DMS53 treated with DMSO at 0.1 percent for 48 hours (cell line): ENCODE measurements at regions not wholly inside any gene's neighbourhood (a gene's known extent, or its start where the extent isn't known, plus 50 kb on each side); places are given as distances from the start of the nearest gene placed in this dataset.
A peak's percentile ranks its signal among the peaks of the same experiment; 100 is the strongest.

ENCODE experiments used
- DNase-seq: peaks from one replicate; lab custom pipeline; 2025; ENCODE audit not compliant: unreplicated experiment; lab: John Stamatoyannopoulos, UW

DNA sequence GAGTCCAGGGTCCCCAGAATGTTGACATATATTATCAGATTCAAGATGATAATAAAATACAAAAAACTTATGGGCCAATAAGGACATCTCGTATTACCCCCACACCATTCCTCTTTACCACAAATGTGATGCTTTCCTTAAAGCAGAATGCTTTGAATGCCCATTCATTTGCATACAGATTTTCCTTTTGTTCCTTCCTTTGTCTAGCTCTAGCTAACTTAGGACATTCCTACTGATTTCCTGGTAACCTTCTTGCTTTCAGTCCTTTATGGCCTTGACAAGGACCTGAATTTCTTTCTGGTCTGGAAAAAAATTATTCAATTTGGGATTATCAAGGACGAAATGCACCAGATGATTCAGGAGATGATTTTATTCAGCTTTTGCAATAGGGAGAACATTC is 304.0 kb downstream of the TMEM114 start:
- DNase-seq = no peak

- no peak for DNase-seq
These were observed 307.1 kb downstream of the TMEM114 start for GRCh38 chr16:8283195-8283594.

- no peak for DNase-seq
These were observed 312.2 kb downstream of the TMEM114 start for GRCh38 chr16:8278031-8278580.

- no peak for DNase-seq
These were observed 319.0 kb downstream of the TMEM114 start for GRCh38 chr16:8271344-8271743.

DNA sequence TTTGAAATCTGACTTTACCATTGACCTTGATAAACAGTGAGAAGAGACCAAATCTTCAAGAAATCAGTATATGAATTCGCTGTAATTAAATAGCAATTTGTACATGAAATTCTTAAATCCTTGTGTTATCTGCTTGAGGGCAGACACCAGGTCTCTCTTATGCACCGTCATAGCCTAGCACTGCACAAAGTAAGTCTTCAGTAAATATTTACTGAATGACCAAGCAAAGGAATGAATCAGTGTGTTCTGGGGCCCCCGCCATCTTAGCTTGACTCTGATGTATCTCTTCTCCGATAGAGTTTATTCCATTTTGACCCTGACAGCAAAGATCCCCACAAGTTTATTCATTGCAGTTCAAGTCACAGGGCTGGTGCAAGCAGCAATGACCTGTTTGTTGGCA is 328.0 kb downstream of the TMEM114 start:
- DNase-seq = peak; percentile 8

DNA sequence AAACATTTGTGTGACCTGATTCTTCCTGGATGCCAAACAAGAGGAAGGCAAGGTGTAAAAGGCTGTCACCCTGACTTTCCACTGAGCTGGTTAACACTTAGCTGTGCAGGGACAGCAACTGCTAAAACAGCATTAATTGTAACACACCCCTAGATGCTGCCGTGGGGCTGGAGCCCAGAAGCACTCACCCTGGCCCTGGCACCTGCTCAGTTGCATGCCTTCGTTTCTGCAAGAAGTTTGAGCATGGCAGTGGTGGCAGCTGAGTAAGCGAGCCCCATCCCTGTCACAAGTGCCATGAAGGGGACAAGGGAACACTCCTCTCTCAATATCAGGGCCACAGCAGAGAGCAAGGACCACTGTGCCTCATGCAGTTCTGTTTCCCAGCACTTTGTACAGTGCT is 330.2 kb downstream of the TMEM114 start:
- DNase-seq = no peak

- DNase-seq = no peak
These were observed 331.8 kb downstream of the TMEM114 start for GRCh38 chr16:8258523-8258922.

GRCh38 chr16:8257561-8257960 is 332.8 kb downstream of the TMEM114 start:
- DNase-seq = no peak

- no peak for DNase-seq
These were observed 335.9 kb downstream of the TMEM114 start for GRCh38 chr16:8254405-8254804.

GRCh38 chr16:8253718-8254117 is 336.6 kb downstream of the TMEM114 start:
- DNase-seq = no peak

GRCh38 chr16:8251727-8252126 is 338.6 kb downstream of the TMEM114 start:
- no peak for DNase-seq

DNA sequence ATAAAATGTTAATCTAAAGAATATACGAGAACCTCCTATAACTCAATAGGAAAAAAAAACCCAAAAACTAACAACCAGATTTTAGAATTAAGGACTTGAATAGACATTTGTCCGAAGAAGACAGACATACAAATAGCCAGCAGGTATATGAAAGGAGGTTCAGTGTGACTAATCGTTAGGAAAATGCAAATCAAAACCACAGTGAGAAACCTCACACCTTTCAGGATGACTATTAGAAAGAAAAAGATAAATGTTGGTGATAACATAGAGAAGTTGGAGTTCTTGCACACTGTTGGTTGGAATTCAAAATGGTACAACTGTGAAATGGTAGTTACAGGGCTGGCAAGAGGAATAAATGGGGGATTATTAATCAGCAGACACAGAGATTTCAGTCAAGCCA is 339.0 kb downstream of the TMEM114 start:
- no peak for DNase-seq

GRCh38 chr16:8247993-8248392 is 342.3 kb downstream of the TMEM114 start:
- DNase-seq = no peak

DNA sequence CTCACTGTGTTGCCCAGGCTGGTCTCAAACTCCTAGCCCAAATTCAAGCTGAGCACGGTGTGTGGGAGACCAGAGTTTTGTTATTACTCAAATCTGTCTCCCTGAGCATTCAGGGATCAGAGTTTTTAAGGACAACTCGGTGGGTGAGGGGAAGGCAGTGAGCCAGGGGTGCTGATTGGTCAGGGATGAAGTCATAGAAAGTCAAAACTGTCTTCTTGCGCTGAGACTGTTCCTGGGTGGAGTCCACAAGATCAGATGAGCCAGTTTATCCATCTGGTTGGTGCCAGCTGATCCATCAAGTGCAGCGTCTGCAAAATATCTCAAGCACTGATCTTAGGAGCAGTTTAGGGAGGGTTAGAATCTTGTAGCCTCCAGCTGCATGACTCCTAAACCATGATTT is 346.3 kb downstream of the TMEM114 start:
- no peak for DNase-seq

DNA sequence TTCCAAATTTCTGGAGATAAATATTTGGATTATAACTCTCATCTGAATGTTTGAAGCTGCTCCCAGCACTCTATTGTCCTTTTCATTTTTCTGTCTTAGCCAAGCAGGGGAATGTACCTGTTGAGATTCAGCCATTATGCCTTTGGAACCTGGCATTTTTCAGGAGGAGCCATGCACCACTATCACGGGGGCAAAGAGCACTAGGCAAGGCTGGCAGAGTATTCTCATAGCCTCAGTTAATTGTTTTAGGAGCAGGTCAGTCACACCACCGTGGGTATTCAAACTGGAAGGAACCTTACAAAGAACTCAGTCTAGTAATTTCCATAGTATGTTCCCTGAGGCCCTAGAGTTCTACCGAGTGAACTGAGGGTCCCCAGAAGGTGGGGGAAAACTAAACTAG is 348.9 kb downstream of the TMEM114 start:
- DNase-seq = no peak

GRCh38 chr16:8239443-8239842 is 350.9 kb downstream of the TMEM114 start:
- DNase-seq = no peak

GRCh38 chr16:8237452-8237851 is 352.9 kb downstream of the TMEM114 start:
- no peak for DNase-seq

- DNase-seq = no peak
These were observed 353.5 kb downstream of the TMEM114 start for GRCh38 chr16:8236816-8237215.

DNA sequence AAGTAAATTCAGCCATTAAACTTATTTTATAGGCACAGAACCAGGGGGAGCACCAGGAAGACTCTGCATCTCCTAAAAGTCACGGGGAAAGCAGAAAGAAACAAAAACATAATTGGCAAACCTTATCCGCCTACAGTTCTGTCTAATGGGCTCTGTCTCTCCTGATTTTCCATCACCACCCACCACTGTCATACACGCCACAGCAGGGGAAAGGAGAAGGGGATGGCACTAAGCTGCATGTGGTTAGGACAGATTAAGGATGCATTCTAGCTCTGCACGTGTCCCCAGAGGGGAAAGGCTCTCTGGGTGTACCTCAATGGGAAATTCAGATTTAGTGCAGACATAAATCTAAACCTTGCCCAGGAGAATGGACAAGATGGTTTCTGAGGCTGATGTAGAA is 359.8 kb downstream of the TMEM114 start:
- no peak for DNase-seq

DNA sequence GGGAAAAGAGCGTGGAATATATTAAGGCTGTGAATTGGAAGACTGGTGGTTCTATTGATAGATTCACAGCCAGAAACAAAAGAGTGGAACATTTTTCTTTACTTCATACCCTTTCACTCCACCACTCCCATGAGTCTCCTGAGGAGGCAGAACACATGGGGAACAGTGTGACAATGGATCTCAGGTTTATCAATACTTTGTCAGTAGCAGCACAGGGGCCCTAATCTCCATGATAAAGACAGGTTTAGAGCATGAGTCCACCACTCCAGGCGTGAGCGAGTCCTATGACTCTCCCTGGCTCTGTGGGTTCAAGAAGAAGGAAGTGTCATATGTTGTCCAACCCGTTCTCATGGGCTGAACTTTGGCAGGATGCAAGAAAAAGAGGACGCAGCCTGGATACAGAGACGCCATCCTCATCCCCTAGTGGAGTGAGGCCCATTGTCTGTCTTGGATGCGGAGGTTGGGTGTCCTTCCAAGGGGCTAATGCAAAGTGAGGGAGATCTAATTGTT is 361.2 kb downstream of the TMEM114 start:
- no peak for DNase-seq

DNA sequence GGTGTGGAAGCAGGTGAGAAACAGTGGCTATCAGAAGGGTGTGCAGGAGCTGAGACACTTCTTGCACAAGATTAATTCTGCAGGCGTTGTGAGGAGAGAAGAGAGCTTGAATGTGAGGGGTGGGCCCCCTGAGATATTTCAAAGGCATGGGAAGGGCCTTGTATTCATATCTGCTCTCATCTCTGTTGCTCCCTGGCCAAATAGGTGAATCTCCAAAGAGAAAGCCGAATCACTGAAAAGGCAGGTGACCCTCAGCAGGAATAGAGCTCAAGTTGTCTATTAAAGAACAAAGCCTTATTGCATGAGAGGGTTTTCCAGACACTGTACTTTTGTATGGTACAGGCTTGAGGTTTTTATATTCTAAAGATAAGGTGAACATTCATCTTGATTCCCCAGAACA is 373.1 kb downstream of the TMEM114 start:
- DNase-seq = no peak

DNA sequence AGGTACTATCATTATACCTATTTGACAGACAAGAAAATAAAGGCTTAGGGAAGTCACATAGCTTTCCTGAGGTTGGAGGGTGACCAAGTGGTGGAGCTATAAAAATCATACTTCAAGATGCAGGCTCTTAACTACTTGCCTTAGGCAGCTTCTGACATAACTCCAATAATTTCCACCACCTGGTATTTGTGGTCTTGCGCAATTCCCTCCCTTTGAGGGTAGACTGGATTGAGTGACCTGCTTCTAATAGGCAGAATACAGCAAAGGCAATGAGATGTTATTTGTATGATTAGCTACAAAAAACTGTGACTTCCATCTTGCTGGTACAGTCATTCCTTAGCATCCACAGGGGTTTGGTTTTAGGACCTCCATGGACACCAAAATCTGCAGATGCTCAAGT is 385.5 kb downstream of the TMEM114 start:
- DNase-seq = no peak

- no peak for DNase-seq
These were observed 386.2 kb downstream of the TMEM114 start for GRCh38 chr16:8204096-8204495.

- DNase-seq = no peak
These were observed 387.2 kb downstream of the TMEM114 start for GRCh38 chr16:8203101-8203500.
